ENCODE measurements at regions not wholly inside any gene's neighbourhood (a gene's known extent, or its start where the extent isn't known, plus 50 kb on each side); places are given as distances from the start of the nearest gene placed in this dataset.

DNA sequence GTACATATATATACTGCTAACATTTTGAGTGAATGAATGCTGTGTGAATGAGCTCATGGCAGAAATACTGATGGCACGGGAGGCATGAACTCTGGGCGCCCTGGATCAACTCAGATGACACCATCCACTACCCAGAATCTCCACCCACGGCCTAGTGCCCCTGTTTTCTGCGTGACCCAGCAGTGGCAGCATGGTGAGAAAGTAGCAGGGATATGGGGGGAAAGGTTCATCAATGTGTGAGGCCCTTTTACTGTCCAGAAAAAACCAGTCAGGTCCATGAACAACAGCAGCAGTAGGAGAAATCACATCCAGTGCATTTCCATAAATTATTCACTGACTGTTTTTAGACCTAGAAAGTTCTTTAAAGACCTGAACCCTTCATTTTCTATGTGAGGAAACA, 391.0 kb upstream of the NRP1 start:
- no peak for TF ChIP-seq Cebpa-rat (IDR thresholded peaks at IDR 0.05)
- no peak overlapping the region for H3K27ac ChIP-seq
- H3K4me1 ChIP-seq, result no peaks in the 10 kb centered on the region
- H3K4me3 ChIP-seq, result no peak overlapping the region
- no peaks in the 10 kb centered on the region for H3K36me3 ChIP-seq
- no peak overlapping the region for H3K9ac ChIP-seq
- peaks cover 15% of the 10 kb centered on the region for H3K9me3 ChIP-seq
- H3K27me3 ChIP-seq, result no peaks in the 10 kb centered on the region
- no peaks in the 10 kb centered on the region for H4K20me1 ChIP-seq
- H3K4me2 ChIP-seq, result no peak overlapping the region

DNA sequence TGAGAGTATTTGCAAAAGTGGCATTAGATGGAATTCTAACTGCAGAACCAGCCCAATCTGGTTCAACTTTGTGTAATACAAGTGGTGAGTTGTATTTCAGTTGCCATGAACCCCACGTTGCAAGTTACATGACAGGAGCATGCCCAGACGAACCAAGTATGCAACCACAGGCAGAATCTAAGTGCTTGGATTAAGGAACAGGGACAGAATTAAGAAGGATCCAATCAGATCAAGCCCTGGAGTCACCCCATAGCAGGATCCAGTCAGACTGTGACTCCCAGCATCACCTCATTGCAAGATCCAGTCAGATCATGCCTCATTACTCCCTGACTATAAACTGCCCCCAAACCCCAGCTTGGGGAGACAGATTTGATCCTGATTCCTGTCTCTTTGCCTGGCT, 388.7 kb upstream of the NRP1 start:
- no peak for TF ChIP-seq Cebpa-rat (IDR thresholded peaks at IDR 0.05)
- Histone ChIP-seq H3K9me3 (peaks cover 26% of the 10 kb centered on the region), H3K27me3 (no peaks in the 10 kb centered on the region), H3K4me3 (no peak overlapping the region), H3K9ac (no peak overlapping the region), H3K4me2 (no peak overlapping the region), H4K20me1 (no peaks in the 10 kb centered on the region), H3K36me3 (no peaks in the 10 kb centered on the region), H3K4me1 (no peaks in the 10 kb centered on the region), H3K27ac (no peak overlapping the region)

DNA sequence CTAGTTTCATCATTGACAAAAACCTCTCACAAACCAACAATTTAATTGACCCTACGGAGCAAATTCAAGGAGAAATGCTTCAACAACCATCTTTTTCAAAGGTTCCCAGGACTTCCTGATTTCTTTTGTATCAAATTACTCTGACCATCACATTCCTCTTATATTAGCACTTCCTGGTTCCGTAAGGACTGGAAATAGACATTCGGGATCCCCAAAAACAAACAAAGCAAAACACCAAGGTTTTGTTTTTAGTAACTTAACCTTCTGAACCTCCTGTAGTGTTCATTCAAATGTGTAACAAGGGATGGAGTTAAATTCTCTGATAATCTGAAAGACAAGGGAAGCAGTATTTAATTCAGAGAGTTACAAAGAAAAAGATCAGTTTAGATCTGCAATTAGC, 387.6 kb upstream of the NRP1 start:
- Histone ChIP-seq H3K4me1 (no peaks in the 10 kb centered on the region), H3K4me2 (no peak overlapping the region), H3K27me3 (no peaks in the 10 kb centered on the region), H3K9ac (no peak overlapping the region), H3K4me3 (no peak overlapping the region), H3K27ac (no peak overlapping the region), H4K20me1 (no peaks in the 10 kb centered on the region), H3K9me3 (peaks cover 18% of the 10 kb centered on the region), H3K36me3 (no peaks in the 10 kb centered on the region)
- no peak for TF ChIP-seq Cebpa-rat (IDR thresholded peaks at IDR 0.05)

DNA sequence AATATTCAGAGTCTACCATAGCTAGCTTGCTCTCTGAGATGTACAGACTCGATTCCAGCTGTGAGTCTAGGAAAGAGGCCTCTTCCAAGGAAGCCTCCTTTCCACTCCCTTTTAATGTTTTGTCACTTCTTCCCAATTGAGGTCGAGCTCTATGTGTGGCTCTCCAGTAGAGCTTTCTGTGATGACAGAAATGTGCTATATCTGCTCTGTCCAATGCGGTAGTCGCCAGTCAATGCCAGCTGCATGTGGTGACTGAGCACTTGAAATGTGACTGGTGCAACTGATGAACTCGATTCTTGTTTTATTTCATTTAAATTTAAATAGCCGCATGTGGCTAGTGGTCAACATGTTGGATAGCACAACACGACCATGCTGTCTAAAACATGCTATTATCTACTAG, 387.0 kb upstream of the NRP1 start:
- no peaks in the 10 kb centered on the region for H3K36me3 ChIP-seq
- no peak overlapping the region for H3K27ac ChIP-seq
- H3K4me3 ChIP-seq, result no peak overlapping the region
- no peaks in the 10 kb centered on the region for H4K20me1 ChIP-seq
- H3K4me1 ChIP-seq, result no peaks in the 10 kb centered on the region
- no peak overlapping the region for H3K9ac ChIP-seq
- H3K9me3 ChIP-seq, result peaks cover 18% of the 10 kb centered on the region
- TF ChIP-seq Cebpa-rat (IDR thresholded peaks at IDR 0.05), result no peak
- no peaks in the 10 kb centered on the region for H3K27me3 ChIP-seq
- H3K4me2 ChIP-seq, result no peak overlapping the region

DNA sequence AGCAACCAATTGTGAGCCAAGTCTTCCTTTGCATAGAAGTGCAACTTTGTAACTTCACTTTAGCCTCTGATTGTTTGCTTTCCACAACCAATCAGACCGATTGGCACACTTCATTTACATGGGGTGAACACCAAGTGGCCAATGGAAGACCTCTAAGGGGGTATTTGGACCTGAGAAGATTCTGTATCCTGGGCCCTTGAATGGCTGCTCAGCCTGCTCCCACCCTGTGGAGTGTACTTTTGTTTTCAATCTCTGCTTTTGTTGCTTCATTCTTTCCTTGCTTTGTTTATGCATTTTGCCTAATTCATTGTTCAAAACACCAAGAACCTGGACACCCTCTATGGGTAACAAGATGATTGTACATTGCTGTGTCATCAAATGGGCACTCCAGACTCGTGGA, 385.7 kb upstream of the NRP1 start:
- no peak overlapping the region for H3K9ac ChIP-seq
- no peaks in the 10 kb centered on the region for H3K36me3 ChIP-seq
- H4K20me1 ChIP-seq, result no peaks in the 10 kb centered on the region
- TF ChIP-seq Cebpa-rat (IDR thresholded peaks at IDR 0.05), result no peak
- H3K27ac ChIP-seq, result no peak overlapping the region
- no peaks in the 10 kb centered on the region for H3K4me1 ChIP-seq
- H3K4me3 ChIP-seq, result no peak overlapping the region
- H3K4me2 ChIP-seq, result no peak overlapping the region
- peaks cover 18% of the 10 kb centered on the region for H3K9me3 ChIP-seq
- no peaks in the 10 kb centered on the region for H3K27me3 ChIP-seq

DNA sequence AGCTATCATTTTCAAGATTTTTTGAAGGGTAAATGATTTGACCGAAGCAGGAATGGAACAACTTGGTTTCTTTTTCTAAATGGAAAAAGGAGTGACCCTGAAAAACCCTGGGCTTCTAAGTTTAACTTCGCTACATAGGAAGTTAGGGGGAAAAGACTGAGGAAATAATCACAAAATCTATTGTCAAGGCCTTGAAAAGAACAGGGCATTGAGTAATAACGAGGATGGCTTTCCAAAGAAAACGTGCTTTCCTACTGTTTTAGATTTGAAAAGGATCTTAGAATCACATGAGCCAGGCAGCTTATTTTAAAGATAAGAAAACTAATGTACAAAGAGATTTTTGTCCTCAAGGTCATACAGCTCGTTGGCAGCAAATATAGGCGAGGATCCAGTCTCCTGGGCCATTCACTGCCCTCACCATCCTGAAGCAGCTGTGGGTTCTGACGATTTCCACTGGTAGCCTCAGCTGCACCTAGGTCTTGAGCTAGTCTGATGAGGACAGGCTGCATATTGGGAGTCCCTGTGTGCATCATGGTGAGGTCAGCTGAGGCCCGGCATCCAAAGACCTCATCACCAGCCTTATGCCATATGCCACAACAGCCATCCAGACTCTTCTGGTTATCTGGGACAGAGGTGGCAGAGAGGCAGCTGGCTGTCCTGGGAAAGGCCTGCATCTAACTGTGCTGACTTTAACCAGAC, 384.7 kb upstream of the NRP1 start:
- Histone ChIP-seq H3K4me1 (no peaks in the 10 kb centered on the region), H3K9me3 (peaks cover 18% of the 10 kb centered on the region), H3K9ac (no peak overlapping the region), H3K27me3 (no peaks in the 10 kb centered on the region), H3K4me3 (no peak overlapping the region), H3K36me3 (no peaks in the 10 kb centered on the region), H3K27ac (no peak overlapping the region), H4K20me1 (no peaks in the 10 kb centered on the region), H3K4me2 (no peak overlapping the region)
- TF ChIP-seq Cebpa-rat (IDR thresholded peaks at IDR 0.05), result no peak

DNA sequence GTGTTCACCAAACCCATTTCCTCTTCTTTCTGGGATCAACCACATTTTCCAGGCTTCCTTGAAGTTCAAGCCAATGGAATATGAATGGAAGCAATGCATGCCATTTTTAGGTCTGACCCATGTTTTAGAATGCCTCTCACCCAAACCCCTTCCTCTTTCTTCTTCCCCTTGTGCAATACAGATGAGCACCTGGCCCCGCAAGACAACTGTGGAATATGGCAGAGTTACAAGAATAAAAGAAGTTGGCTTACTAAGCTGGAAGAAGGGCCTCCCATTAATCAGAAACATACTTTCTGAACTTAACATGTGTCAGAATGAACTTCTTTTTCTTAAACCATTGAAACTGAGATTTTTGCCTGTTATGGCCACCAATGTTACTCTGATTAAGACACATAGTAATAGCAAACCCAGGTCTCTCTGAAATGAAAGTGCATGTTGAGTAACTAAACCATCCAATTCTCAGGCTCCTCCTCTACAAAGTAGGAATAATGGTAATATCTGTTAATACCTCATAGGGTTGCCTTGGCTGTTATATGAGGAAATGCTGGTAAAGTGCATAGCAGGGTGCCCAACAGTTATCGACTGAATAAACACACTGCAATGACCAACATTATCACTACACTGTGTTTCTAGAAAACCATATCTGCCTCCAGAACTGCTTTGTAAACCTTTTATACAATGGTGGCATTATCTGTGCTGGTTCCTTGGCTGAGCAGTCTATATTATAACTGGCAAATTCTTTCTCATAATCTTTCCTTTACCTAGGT, 382.2 kb upstream of the NRP1 start:
- no peaks in the 10 kb centered on the region for H3K27me3 ChIP-seq

DNA sequence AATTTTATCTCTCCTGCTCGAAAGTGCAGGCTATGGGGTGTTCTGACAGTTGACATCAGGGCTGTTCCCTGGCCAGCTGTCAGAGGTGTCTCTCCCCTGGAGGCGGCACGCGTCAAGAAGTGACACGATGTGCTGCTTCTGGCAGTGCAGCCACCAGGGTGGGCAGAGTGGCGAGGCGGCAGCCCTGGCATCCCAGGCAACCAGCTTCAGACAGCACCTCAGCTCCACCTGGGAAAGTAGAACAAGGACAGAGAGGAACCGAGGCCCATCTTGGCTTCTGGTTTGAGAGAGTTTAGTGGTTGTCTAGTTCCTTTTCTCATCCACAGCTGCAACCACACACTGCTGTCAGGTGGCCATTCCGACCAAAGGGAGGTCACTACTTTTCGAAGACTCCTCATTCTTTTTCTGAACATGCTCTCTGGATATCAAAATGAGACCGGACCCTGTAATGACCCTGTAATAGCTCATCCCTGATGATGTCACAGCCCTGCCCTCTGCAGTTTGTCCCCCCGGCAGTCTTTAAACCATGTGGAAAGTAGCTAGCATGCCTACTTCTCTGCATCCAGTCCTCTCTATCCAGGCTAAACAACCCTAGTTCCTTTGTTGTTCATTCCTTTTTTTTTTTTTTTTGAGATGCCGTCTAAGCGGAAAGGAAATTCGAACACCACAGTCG, 381.0 kb upstream of the NRP1 start:
- H3K4me1 ChIP-seq, result no peaks in the 10 kb centered on the region
- H3K9me3 ChIP-seq, result peaks cover 11% of the 10 kb centered on the region
- H3K27ac ChIP-seq, result no peak overlapping the region
- H3K4me2 ChIP-seq, result no peak overlapping the region
- no peaks in the 10 kb centered on the region for H3K27me3 ChIP-seq
- H3K9ac ChIP-seq, result no peak overlapping the region
- H3K36me3 ChIP-seq, result no peaks in the 10 kb centered on the region
- H4K20me1 ChIP-seq, result no peaks in the 10 kb centered on the region
- no peak overlapping the region for H3K4me3 ChIP-seq
- no peak for TF ChIP-seq Cebpa-rat (IDR thresholded peaks at IDR 0.05)

More for the DNA sequence above, 382.2 kb upstream of the NRP1 start:
- H4K20me1 ChIP-seq, result no peaks in the 10 kb centered on the region
- H3K9me3 ChIP-seq, result peaks cover 18% of the 10 kb centered on the region
- no peak overlapping the region for H3K27ac ChIP-seq
- no peaks in the 10 kb centered on the region for H3K36me3 ChIP-seq
- H3K4me1 ChIP-seq, result no peaks in the 10 kb centered on the region
- H3K4me2 ChIP-seq, result no peak overlapping the region
- no peak overlapping the region for H3K4me3 ChIP-seq
- TF ChIP-seq Cebpa-rat (IDR thresholded peaks at IDR 0.05), result no peak
- H3K9ac ChIP-seq, result no peak overlapping the region

DNA sequence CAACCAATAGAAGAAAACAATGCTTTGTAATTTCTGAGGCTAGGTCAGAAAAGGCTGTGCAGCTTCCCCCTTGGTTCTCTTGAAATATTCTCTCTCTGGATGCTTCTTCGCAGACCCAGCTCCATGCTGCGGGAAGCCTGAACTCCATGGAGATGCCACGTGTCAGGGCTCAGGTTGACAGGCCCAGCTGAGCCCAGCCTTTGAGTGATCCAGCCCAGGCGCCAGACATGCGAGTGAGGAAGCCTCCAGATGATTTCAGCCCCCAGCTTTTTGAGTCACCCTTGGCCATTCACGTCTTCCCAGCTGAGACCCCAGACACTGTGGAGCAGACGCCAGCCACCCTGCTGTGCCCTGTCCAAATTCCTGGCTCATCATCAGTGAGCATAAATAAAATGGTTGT, 378.4 kb upstream of the NRP1 start:
- no peak overlapping the region for H3K9ac ChIP-seq
- H3K4me2 ChIP-seq, result no peak overlapping the region
- H4K20me1 ChIP-seq, result no peaks in the 10 kb centered on the region
- no peaks in the 10 kb centered on the region for H3K9me3 ChIP-seq
- H3K4me1 ChIP-seq, result no peaks in the 10 kb centered on the region
- no peaks in the 10 kb centered on the region for H3K36me3 ChIP-seq
- no peaks in the 10 kb centered on the region for H3K27me3 ChIP-seq
- no peak overlapping the region for H3K27ac ChIP-seq
- TF ChIP-seq Cebpa-rat (IDR thresholded peaks at IDR 0.05), result no peak
- H3K4me3 ChIP-seq, result no peak overlapping the region

DNA sequence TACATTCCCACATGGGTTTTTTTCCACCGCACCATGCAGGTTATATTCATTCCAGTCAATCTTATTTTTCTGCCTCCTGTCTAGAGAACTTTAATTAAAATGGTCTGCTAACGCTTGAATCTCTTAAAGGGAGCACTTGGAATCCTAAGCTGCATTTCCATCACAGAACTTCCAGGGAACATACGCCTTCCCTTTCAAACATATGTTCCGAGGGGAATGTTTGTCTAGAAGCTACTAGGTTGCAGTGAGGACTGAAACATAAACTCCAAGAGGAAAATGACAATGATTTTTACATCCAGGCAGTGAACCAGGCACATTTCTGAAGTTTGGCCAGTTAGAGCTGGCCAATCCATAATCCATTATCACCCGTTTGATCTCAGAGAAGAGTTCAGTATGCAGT, 375.5 kb upstream of the NRP1 start:
- Histone ChIP-seq H4K20me1 (no peaks in the 10 kb centered on the region), H3K27ac (no peak overlapping the region)
- no peak for TF ChIP-seq Cebpa-rat (IDR thresholded peaks at IDR 0.05)

More for the DNA sequence above, 375.5 kb upstream of the NRP1 start:
- Histone ChIP-seq H3K27me3 (no peaks in the 10 kb centered on the region), H3K9me3 (no peaks in the 10 kb centered on the region), H3K36me3 (no peaks in the 10 kb centered on the region), H3K9ac (no peak overlapping the region), H3K4me3 (no peak overlapping the region), H3K4me2 (no peak overlapping the region), H3K4me1 (no peaks in the 10 kb centered on the region)
